WTC11 (cell line): ENCODE measurements at regions not wholly inside any gene's neighbourhood (a gene's known extent, or its start where the extent isn't known, plus 50 kb on each side); places are given as distances from the start of the nearest gene placed in this dataset.

ENCODE experiments used
- CTCF ChIP-seq: fragments of 200-600 bp; IDR thresholded peaks from 2 replicates; pipeline ENCODE4 v1.8.0; 2022; ENCODE audit warnings: antibody characterized with exemption
- NFYB ChIP-seq: sonication (generic); formaldehyde crosslinking; conservative IDR thresholded peaks from 2 replicates; pipeline ENCODE4 v1.8.0; 2022; ENCODE audit warnings: low read depth, missing genetic modification reagents
- NR3C1 ChIP-seq: sonication (generic); formaldehyde crosslinking; conservative IDR thresholded peaks from 2 replicates; pipeline ENCODE4 v1.8.1; 2023; ENCODE audit warnings: low read depth, mild to moderate bottlenecking, missing genetic modification reagents
- TEAD1 ChIP-seq: sonication (generic); formaldehyde crosslinking; IDR thresholded peaks from 2 replicates; pipeline ENCODE4 v1.8.0; 2022; ENCODE audit warnings: mild to moderate bottlenecking, missing genetic modification reagents
- ZNF138 ChIP-seq: sonication (generic); formaldehyde crosslinking; conservative IDR thresholded peaks from 2 replicates; pipeline ENCODE4 v1.8.1; 2022; ENCODE audit warnings: mild to moderate bottlenecking, moderate library complexity, missing genetic modification reagents
- ZNF232 ChIP-seq: sonication (generic); formaldehyde crosslinking; IDR thresholded peaks from 2 replicates; pipeline ENCODE4 v1.8.0; 2022; ENCODE audit warnings: mild to moderate bottlenecking, missing genetic modification reagents

- no peak for TF ChIP-seq NFYB (CRISPR knock-in tag)
- no peak for TF ChIP-seq ZNF232 (CRISPR knock-in tag)
- TF ChIP-seq NR3C1 (CRISPR knock-in tag): no peak
- no peak for TF ChIP-seq ZNF138 (CRISPR knock-in tag)
- no peak for TF ChIP-seq TEAD1
- TF ChIP-seq CTCF: no peak
Observed at GRCh38 chr18:41297740-41298139, 657.3 kb upstream of the PIK3C3 start.
